Brain microvascular endothelial cell (primary cell): ENCODE measurements at regions not wholly inside any gene's neighbourhood (a gene's known extent, or its start where the extent isn't known, plus 50 kb on each side); places are given as distances from the start of the nearest gene placed in this dataset.

Experiments used
- DNase-seq: peaks from one replicate; pipeline ENCODE4 v3.0.0-alpha.2; 2020
- H3K27ac ChIP-seq: fragments of 250-450 bp; sonication (Bioruptor Pico); 2 replicates; pipeline ENCODE4 v1.5.1; 2020; ENCODE audit warnings: mild to moderate bottlenecking, moderate library complexity
- H3K27me3 ChIP-seq: fragments of 250-450 bp; sonication (Bioruptor Pico); replicated peaks from 2 replicates; pipeline ENCODE4 v1.5.1; 2020; ENCODE audit warnings: mild to moderate bottlenecking
- H3K36me3 ChIP-seq: fragments of 250-450 bp; sonication (Bioruptor Pico); replicated peaks from 2 replicates; pipeline ENCODE4 v1.5.1; 2020; ENCODE audit warnings: mild to moderate bottlenecking
- H3K4me3 ChIP-seq: 2 replicates; pipeline ENCODE4 v1.5.1; 2011; ENCODE audit warnings: low read depth, mild to moderate bottlenecking, control low read depth, low read length, moderate library complexity
- CTCF ChIP-seq: IDR thresholded peaks from 2 replicates; pipeline ENCODE4 v1.5.1; 2011; ENCODE audit warnings: low read depth, mild to moderate bottlenecking, moderate library complexity, low read length, control low read depth, inconsistent platforms; ENCODE audit errors: missing control alignments
- in situ Hi-C: cut with HindIII; loops from 2 replicates; pipeline ENCODE4 v1.10.0; 2017; ENCODE audit warnings: low sequenced_read_pairs, low pct_ligation_motif_present

GRCh38 chr20:19826179-19826914 lies 68.3 kb downstream of the RIN2 start:
- no peak for TF ChIP-seq CTCF
- H3K4me3 ChIP-seq: no peak overlapping the region
- DNase-seq: peak; percentile 35
- in situ Hi-C loops: no loop called here
- H3K36me3 ChIP-seq: no peaks in the 10 kb centered on the region
- H3K27ac ChIP-seq: peak overlapping the region; percentile 17
- H3K27me3 ChIP-seq: no peaks in the 10 kb centered on the region

GRCh38 chr20:19827818-19828217 lies 69.8 kb downstream of the RIN2 start:
- in situ Hi-C loops: no loop called here
- no peaks in the 10 kb centered on the region for H3K36me3 ChIP-seq
- DNase-seq: no peak
- TF ChIP-seq CTCF: no peak
- no peak overlapping the region for H3K4me3 ChIP-seq
- no peaks in the 10 kb centered on the region for H3K27me3 ChIP-seq
- H3K27ac ChIP-seq: peak overlapping the region; percentile 52

- in situ Hi-C loops: no loop called here
- TF ChIP-seq CTCF: peak; percentile 76
- peak overlapping the region; percentile 52 for H3K27ac ChIP-seq
- DNase-seq: peak; percentile 76
- H3K36me3 ChIP-seq: no peaks in the 10 kb centered on the region
- H3K27me3 ChIP-seq: no peaks in the 10 kb centered on the region
- no peak overlapping the region for H3K4me3 ChIP-seq
Observed at GRCh38 chr20:19828232-19828631, 70.2 kb downstream of the RIN2 start.

DNA sequence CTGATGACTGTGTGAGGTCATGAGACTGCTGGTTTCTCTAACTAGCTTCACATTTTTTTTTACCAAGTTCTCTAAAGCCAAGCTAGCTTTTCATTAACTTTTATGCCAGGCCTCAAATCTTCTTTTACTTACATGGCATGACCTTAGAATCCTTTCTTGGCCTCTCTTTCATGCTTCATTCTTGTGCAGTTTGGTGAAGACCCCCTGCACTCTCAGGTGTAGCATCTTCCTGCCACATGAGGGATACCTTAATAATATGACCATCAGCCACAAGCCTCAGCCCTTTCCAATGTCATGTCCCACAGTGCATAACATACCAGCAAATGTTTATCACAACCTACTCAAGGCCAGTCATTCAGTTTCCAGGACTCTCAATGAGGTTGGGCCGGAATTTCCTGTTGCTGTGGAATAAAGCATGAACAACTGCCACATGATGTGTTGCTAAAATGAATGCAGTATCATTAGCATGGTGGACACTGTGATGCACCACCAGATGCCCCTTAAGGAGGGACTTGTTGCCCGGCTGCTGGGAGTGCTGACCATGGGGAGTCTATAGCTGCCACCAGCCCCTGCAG lies 72.2 kb downstream of the RIN2 start:
- TF ChIP-seq CTCF: no peak
- DNase-seq: peak; percentile 35

DNA sequence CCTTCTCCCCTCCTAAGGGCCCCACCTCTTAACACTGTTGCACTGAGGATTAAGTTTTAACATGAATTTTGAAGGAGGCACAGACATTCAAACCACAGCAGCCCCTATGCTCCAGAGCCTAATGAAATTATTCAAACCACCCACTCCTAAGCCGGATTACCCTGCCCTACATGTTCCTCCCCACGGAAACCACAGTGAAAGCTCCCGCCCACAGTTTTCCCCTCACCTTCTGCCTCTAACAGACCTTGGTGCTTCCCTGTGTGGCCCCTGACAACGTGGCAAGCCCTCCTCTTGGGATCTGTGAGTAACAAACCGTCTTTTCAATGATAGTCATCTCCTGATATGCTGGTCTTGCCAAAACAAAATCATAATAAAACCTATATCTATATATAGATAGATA lies 74.8 kb downstream of the RIN2 start:
- in situ Hi-C loops: no loop called here
- no peak for DNase-seq
- H3K4me3 ChIP-seq: no peak overlapping the region
- H3K27ac ChIP-seq: no peak overlapping the region
- no peaks in the 10 kb centered on the region for H3K36me3 ChIP-seq
- no peaks in the 10 kb centered on the region for H3K27me3 ChIP-seq
- no peak for TF ChIP-seq CTCF

More for the DNA sequence above, 72.2 kb downstream of the RIN2 start:
- Histone ChIP-seq H3K36me3 (no peaks in the 10 kb centered on the region), H3K4me3 (no peak overlapping the region), H3K27ac (no peak overlapping the region), H3K27me3 (no peaks in the 10 kb centered on the region)
- in situ Hi-C loops: no loop called here
